SK-N-SH (cell line): ENCODE measurements at regions not wholly inside any gene's neighbourhood (a gene's known extent, or its start where the extent isn't known, plus 50 kb on each side); places are given as distances from the start of the nearest gene placed in this dataset.

Experiments used
- CTCF ChIA-PET: fragments of 300-600, 350-600 bp; formaldehyde crosslinking; extraction: SDS; loops from one replicate; lab custom pipeline; 2021; lab: Yijun Ruan, JAX
- POLR2A ChIA-PET: fragments of 350-600 bp; sonication (Branson Sonifier 250); formaldehyde crosslinking; extraction: SDS; loops from one replicate; lab custom pipeline; 2020; ENCODE audit warnings: antibody characterized with exemption, inconsistent platforms; lab: Yijun Ruan, JAX
- DNase-seq: peaks from one replicate; pipeline ENCODE4 v3.0.0; 2012
- H2AFZ ChIP-seq: fragments of 200-600 bp; sonication (generic); 2 replicates; pipeline ENCODE4 v1.8.1; 2016; ENCODE audit warnings: antibody characterized with exemption, mild to moderate bottlenecking, low read depth
- H3F3A ChIP-seq: fragments of 200-600 bp; sonication (generic); replicated peaks from 2 replicates; pipeline ENCODE3; 2016; ENCODE audit warnings: antibody characterized with exemption, mild to moderate bottlenecking; ENCODE audit not compliant: insufficient read depth
- H3K27ac ChIP-seq, 2 experiments: fragments of 200-500 bp in 1 of 2; fragments of 200-600 bp in 1 of 2; sonication (Bioruptor generic) in 1 of 2; sonication (generic), shearing (Covaris generic) in 1 of 2; 2 replicates each; pipeline versions ENCODE4 v1.5.1 to v1.6.1; 2014 to 2016; ENCODE audit warnings: low read depth in 2 of 2, inconsistent platforms in 1 of 2, low read length in 1 of 2, mild to moderate bottlenecking in 1 of 2, mixed read lengths in 1 of 2
- H3K27me3 ChIP-seq: fragments of 200-600 bp; sonication (generic), shearing (Covaris generic); 2 replicates; pipeline ENCODE4 v1.6.1; 2016; ENCODE audit warnings: mixed run types; ENCODE audit not compliant: insufficient read depth
- H3K36me3 ChIP-seq, 2 experiments: fragments of 200-500 bp in 1 of 2; fragments of 200-600 bp in 1 of 2; sonication (Bioruptor generic) in 1 of 2; sonication (generic) in 1 of 2; replicated peaks in 1 of 2; 2 replicates each; pipeline versions ENCODE3 to v1.5.1; 2014 to 2016; ENCODE audit warnings: low read length in 1 of 2, mild to moderate bottlenecking in 1 of 2; ENCODE audit not compliant: insufficient read depth in 2 of 2, control insufficient read depth in 1 of 2
- H3K4me1 ChIP-seq, 2 experiments: fragments of 200-500 bp in 1 of 2; fragments of 200-600 bp in 1 of 2; sonication (Bioruptor generic) in 1 of 2; sonication (generic), shearing (Covaris generic) in 1 of 2; 2 replicates each; pipeline versions ENCODE4 v1.5.1 to v1.6.1; 2014 to 2016; ENCODE audit warnings: low read depth in 1 of 2, low read length in 1 of 2, mixed run types in 1 of 2; ENCODE audit not compliant: insufficient read depth in 2 of 2, control insufficient read depth in 1 of 2
- H3K4me2 ChIP-seq: fragments of 200-600 bp; sonication (generic), shearing (Covaris generic); 2 replicates; pipeline ENCODE4 v1.6.1; 2017; ENCODE audit warnings: mixed run types
- H3K4me3 ChIP-seq, 2 experiments: fragments of 200-500 bp in 1 of 2; fragments of 200-600 bp in 1 of 2; sonication (Bioruptor generic) in 1 of 2; sonication (generic), shearing (Covaris generic) in 1 of 2; 2 replicates each; pipeline versions ENCODE4 v1.5.1 to v1.8.1; 2014 to 2016; ENCODE audit warnings: low read depth in 2 of 2, inconsistent platforms in 1 of 2, low read length in 1 of 2, mild to moderate bottlenecking in 1 of 2, mixed read lengths in 1 of 2, moderate library complexity in 1 of 2
- H3K79me2 ChIP-seq: fragments of 200-600 bp; sonication (generic); 2 replicates; pipeline ENCODE4 v1.8.1; 2017; ENCODE audit warnings: mild to moderate bottlenecking; ENCODE audit not compliant: insufficient read depth
- H3K9ac ChIP-seq: fragments of 200-600 bp; sonication (generic); 2 replicates; pipeline ENCODE4 v1.6.1; 2017; ENCODE audit warnings: mixed run types
- H3K9me2 ChIP-seq: fragments of 200-600 bp; sonication (generic); 2 replicates; pipeline ENCODE4 v1.6.1; 2017; ENCODE audit warnings: mixed run types
- H3K9me3 ChIP-seq: fragments of 200-600 bp; sonication (generic); 2 replicates; pipeline ENCODE4 v1.6.1; 2017; ENCODE audit warnings: mixed run types, mild to moderate bottlenecking, moderate library complexity
- H4K20me1 ChIP-seq: fragments of 200-600 bp; sonication (generic); 2 replicates; pipeline ENCODE4 v1.6.1; 2017; ENCODE audit warnings: mild to moderate bottlenecking, mixed run types; ENCODE audit not compliant: insufficient read depth
- CHD2 ChIP-seq: fragments of 150-350 bp; IDR thresholded peaks from 2 replicates; pipeline ENCODE4 v1.6.1; 2018; ENCODE audit warnings: low read length; ENCODE audit not compliant: partially characterized antibody
- ELF1 ChIP-seq: IDR thresholded peaks from 2 replicates; pipeline ENCODE4 v1.4.0; 2012
- EP300 ChIP-seq, 2 experiments: IDR thresholded peaks; 2 replicates each; pipeline versions ENCODE4 v1.4.0 to v1.6.1; 2012; ENCODE audit warnings: borderline replicate concordance in 1 of 2, low read depth in 1 of 2, low read length in 1 of 2
- FOXM1 ChIP-seq: IDR thresholded peaks from 2 replicates; pipeline ENCODE4 v1.4.0; 2012; ENCODE audit warnings: low read depth, mild to moderate bottlenecking
- GABPA ChIP-seq: IDR thresholded peaks from 2 replicates; pipeline ENCODE4 v1.4.0; 2012; ENCODE audit warnings: low read depth, mild to moderate bottlenecking
- MEF2A ChIP-seq: IDR thresholded peaks from 2 replicates; pipeline ENCODE4 v1.4.0; 2012; ENCODE audit warnings: low read depth, borderline replicate concordance
- NFIC ChIP-seq: IDR thresholded peaks from 2 replicates; pipeline ENCODE4 v1.4.0; 2012; ENCODE audit warnings: borderline replicate concordance
- RAD21 ChIP-seq: IDR thresholded peaks from 2 replicates; pipeline ENCODE4 v1.6.1; 2012; ENCODE audit warnings: mild to moderate bottlenecking, low read length
- RCOR1 ChIP-seq: fragments of 150-350 bp; IDR thresholded peaks from 2 replicates; pipeline ENCODE4 v1.6.1; 2017; ENCODE audit warnings: antibody characterized with exemption, low read length
- REST ChIP-seq: IDR thresholded peaks from 2 replicates; pipeline ENCODE4 v1.6.1; 2012; ENCODE audit warnings: mild to moderate bottlenecking, low read depth, low read length, moderate library complexity
- SMC3 ChIP-seq: IDR thresholded peaks from 2 replicates; pipeline ENCODE4 v1.6.1; 2012; ENCODE audit warnings: low read depth, low read length, improper control_type of control experiment
- ZBTB33 ChIP-seq: IDR thresholded peaks from 2 replicates; pipeline ENCODE4 v1.4.0; 2012; ENCODE audit warnings: low read depth, borderline replicate concordance
- WGBS: methylation state at CpG from one replicate; pipeline ENCODE4 v1.1.6; 2017; ENCODE audit warnings: low lambda C conversion rate; 5-methylcytosine and 5-hydroxymethylcytosine counted together

DNA sequence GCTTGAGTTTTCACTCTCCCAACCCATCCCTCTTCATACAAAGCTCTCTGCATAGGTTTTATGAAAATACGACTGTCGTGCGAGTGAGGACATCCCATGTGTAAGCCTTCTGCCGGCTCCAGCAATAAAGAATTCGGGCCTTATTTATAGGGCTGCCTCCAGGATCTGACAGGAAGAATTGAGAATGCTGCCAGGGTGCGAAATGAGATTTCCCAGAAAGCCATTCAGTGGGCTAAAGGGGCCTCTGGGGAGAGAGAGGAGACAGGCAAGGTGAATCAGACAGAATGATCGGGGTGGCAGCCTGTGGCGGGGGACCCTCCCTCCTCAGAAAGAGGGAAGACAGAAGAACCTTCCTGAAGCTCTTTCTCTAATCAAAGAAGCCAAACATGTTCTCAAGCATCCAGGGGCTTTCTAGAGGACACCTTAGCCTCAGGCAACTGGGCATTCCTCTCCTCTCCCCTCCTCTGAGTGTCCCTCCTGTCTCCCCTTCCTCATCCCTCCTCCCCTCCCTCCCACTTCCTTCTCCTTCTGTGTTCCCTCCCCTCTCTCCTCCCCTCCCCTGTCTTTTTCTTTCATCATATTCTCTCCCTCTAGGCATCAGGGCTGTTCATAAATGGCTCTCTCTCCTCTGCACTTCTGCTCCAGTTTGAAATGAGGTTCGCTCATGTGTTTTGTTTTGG lies 410.9 kb downstream of the TYW1 start:
- WGBS = 38% methylated on average over 9 of the region's 9 CpGs
- Histone ChIP-seq H3K36me3 (no peaks in the 10 kb centered on the region), H3K79me2 (no peaks in the 10 kb centered on the region), H3K4me1 (no peaks in the 10 kb centered on the region), H3F3A (no peaks in the 10 kb centered on the region), H3K9me3 (no peaks in the 10 kb centered on the region), H4K20me1 (no peaks in the 10 kb centered on the region), H3K9ac (no peak overlapping the region), H2AFZ (no peak overlapping the region), H3K4me2 (no peak overlapping the region), H3K4me3 (no peak overlapping the region), H3K27me3 (no peaks in the 10 kb centered on the region), H3K9me2 (no peaks in the 10 kb centered on the region), H3K27ac (no peak overlapping the region)
- ChIA-PET CTCF (no interaction called here), POLR2A (no interaction called here)
- TF ChIP-seq CHD2 (no peak), GABPA (no peak), ZBTB33 (no peak)
- DNase-seq = no peak

DNA sequence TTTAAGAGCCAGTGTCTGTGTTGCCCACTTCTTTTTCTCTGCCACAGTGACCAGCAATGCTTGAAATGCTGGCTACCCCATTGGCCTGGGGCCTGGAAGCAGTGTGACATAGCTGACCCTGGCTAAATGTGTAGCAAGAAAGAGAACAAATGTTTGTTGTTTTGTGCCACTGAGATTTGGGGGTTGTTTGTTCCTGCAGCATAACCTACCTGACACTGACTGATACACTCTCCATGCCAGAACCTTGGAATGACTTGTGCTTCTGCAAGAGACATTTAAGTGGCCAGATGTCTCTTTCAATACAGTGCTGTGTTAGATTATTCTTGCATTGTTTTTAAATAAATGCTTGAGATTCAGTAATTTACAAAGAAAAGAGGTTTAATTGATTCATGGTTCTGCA lies 411.5 kb downstream of the TYW1 start:
- no peaks in the 10 kb centered on the region for H3K9me2 ChIP-seq
- H4K20me1 ChIP-seq = no peaks in the 10 kb centered on the region
- TF ChIP-seq REST (no peak), MEF2A (no peak), EP300 (IDR thresholded peaks at IDR 0.05; ENCODE audit: borderline replicate concordance in 1 of 2, low read depth in 1 of 2, low read length in 1 of 2) (no peak), SMC3 (no peak), CHD2 (no peak), FOXM1 (no peak), RAD21 (no peak), NFIC (no peak), ELF1 (no peak), GABPA (no peak), RCOR1 (no peak)
- H3K27me3 ChIP-seq = no peaks in the 10 kb centered on the region
- H3K9ac ChIP-seq = no peak overlapping the region
- ChIA-PET CTCF (interaction anchor here (0.8 kb wide), 1 partner anchor 36 kb away, joined by 3 read pairs; no protein-coding TSS in a partner anchor), POLR2A (no interaction called here)
- H3K4me1 ChIP-seq = no peaks in the 10 kb centered on the region
- H2AFZ ChIP-seq = no peak overlapping the region
- H3K27ac ChIP-seq = no peak overlapping the region
- no peak overlapping the region for H3K4me3 ChIP-seq
- H3K36me3 ChIP-seq = no peaks in the 10 kb centered on the region
- no peak overlapping the region for H3K4me2 ChIP-seq
- H3F3A ChIP-seq = no peaks in the 10 kb centered on the region
- no peak for DNase-seq
- H3K9me3 ChIP-seq = no peaks in the 10 kb centered on the region
- H3K79me2 ChIP-seq = no peaks in the 10 kb centered on the region
